Lung (tissue), 11 donors: ENCODE measurements at regions not wholly inside any gene's neighbourhood (a gene's known extent, or its start where the extent isn't known, plus 50 kb on each side); places are given as distances from the start of the nearest gene placed in this dataset.
"Not testable (repeated sequence)": the region's sequence is repeated elsewhere in the genome, so short reads cannot be mapped to it uniquely, and the experiment has no call there.

ENCODE experiments used
- ATAC-seq: fragments of 200-7000 bp; cut with Tn5 transposase; one replicate; pipeline ENCODE4 v1.9.1; 2020; ENCODE audit warnings: moderate number of reproducible peaks; ENCODE audit not compliant: insufficient read depth, low FRiP score
- DNase-seq, 3 donors: peaks; one replicate each; pipeline ENCODE4 v3.0.0-alpha.2; 2013 to 2017
- H3K27ac ChIP-seq, 2 donors: one replicate each; pipeline ENCODE4 v1.5.1; 2013; ENCODE audit warnings: mild to moderate bottlenecking in 2 of 2, moderate library complexity in 2 of 2, control low read depth in 1 of 2, inconsistent platforms in 1 of 2, low read depth in 1 of 2, low read length in 1 of 2
- H3K27me3 ChIP-seq, 3 donors: one replicate each; pipeline ENCODE4 v1.5.1; 2013; ENCODE audit warnings: low read length in 2 of 3; ENCODE audit not compliant: control insufficient read depth in 3 of 3, insufficient read depth in 3 of 3
- H3K36me3 ChIP-seq, 4 donors: one replicate each; pipeline ENCODE4 v1.5.1; 2013; ENCODE audit warnings: low read length in 4 of 4, mild to moderate bottlenecking in 1 of 4, moderate library complexity in 1 of 4; ENCODE audit not compliant: control insufficient read depth in 4 of 4, insufficient read depth in 4 of 4
- H3K4me1 ChIP-seq, 5 donors: one replicate each; pipeline ENCODE4 v1.5.1; 2013; ENCODE audit warnings: low read length in 5 of 5, mild to moderate bottlenecking in 2 of 5, moderate library complexity in 1 of 5; ENCODE audit not compliant: control insufficient read depth in 5 of 5, insufficient read depth in 5 of 5
- H3K4me3 ChIP-seq: one replicate; pipeline ENCODE4 v1.5.1; 2013; ENCODE audit warnings: mild to moderate bottlenecking, control low read depth, moderate library complexity
- H3K9ac ChIP-seq, 2 donors: one replicate each; pipeline ENCODE4 v1.5.1; 2013; ENCODE audit warnings: low read length in 2 of 2, control low read depth in 1 of 2; ENCODE audit not compliant: insufficient read depth in 1 of 2
- H3K9me3 ChIP-seq, 4 donors: one replicate each; pipeline ENCODE4 v1.5.1; 2013; ENCODE audit warnings: low read length in 3 of 4, mild to moderate bottlenecking in 1 of 4, moderate library complexity in 1 of 4; ENCODE audit not compliant: control insufficient read depth in 4 of 4, insufficient read depth in 3 of 4
- CTCF ChIP-seq: IDR thresholded peaks from 2 replicates; pipeline ENCODE4 v1.5.1; 2012; ENCODE audit warnings: mild to moderate bottlenecking; ENCODE audit errors: control extremely low read depth, extremely low read depth
- WGBS, 2 donors: extraction: QIAGEN DNeasy Blood & Tissue Kit; methylation state at CpG; one replicate each; pipeline ENCODE4 v1.1.7; 2013; 5-methylcytosine and 5-hydroxymethylcytosine counted together
- donor health status: control.
- donor health status: control.
- donor health status: Bipolar disorder and iron deficiency.
- donor health status: healthy.
- donor health status: DM: yes; HTN: yes; CAD: no.

GRCh38 chr2:125254010-125254409 is 1228.9 kb downstream of the CNTNAP5 start:
- 82 to 83% methylated on average over 6 of the region's 6 CpGs for WGBS, 2 donors

GRCh38 chr2:125259451-125259850 is 1234.4 kb downstream of the CNTNAP5 start:
- Histone ChIP-seq H3K27me3 (no peaks in the 10 kb centered on the region), H3K9ac (no peak overlapping the region), H3K4me1 (no peaks in the 10 kb centered on the region), H3K27ac (no peak overlapping the region), H3K9me3 (peaks cover 0 to 2% (median 0%) of the 10 kb centered on the region in 4 donors), H3K36me3 (no peaks in the 10 kb centered on the region), H3K4me3 (no peak overlapping the region)
- WGBS, 2 donors, result 62 to 70% methylated on average over 6 of the region's 6 CpGs
- DNase-seq (peak in 1 of 3 donors; percentile 3), ATAC-seq (no peak)
- TF ChIP-seq CTCF, result no peak

More at GRCh38 chr2:125254010-125254409, 1228.9 kb downstream of the CNTNAP5 start:
- ATAC-seq (no peak), DNase-seq (no peak)
- TF ChIP-seq CTCF, result no peak
- Histone ChIP-seq H3K27ac (no peak overlapping the region), H3K27me3 (no peaks in the 10 kb centered on the region), H3K4me1 (no peaks in the 10 kb centered on the region), H3K36me3 (no peaks in the 10 kb centered on the region), H3K9me3 (peaks cover 0 to 2% (median 0%) of the 10 kb centered on the region in 4 donors), H3K9ac (no peak overlapping the region), H3K4me3 (no peak overlapping the region)

- not testable (repeated sequence) for H3K36me3 ChIP-seq, H3K4me1 ChIP-seq, DNase-seq, H3K27ac ChIP-seq, H3K4me3 ChIP-seq, H3K9ac ChIP-seq, H3K9me3 ChIP-seq, H3K27me3 ChIP-seq, ATAC-seq
Measured at GRCh38 chr2:125260366-125260930, 1235.4 kb downstream of the CNTNAP5 start.

- Histone ChIP-seq H3K27me3 (no peaks in the 10 kb centered on the region), H3K27ac (no peak overlapping the region), H3K36me3 (no peaks in the 10 kb centered on the region), H3K9me3 (no peaks in the 10 kb centered on the region), H3K4me3 (no peak overlapping the region), H3K9ac (no peak overlapping the region), H3K4me1 (no peaks in the 10 kb centered on the region)
- ATAC-seq (no peak), DNase-seq (no peak)
- 87 to 90% methylated on average over 1 of the region's 1 CpG for WGBS, 2 donors
- TF ChIP-seq CTCF, result no peak
Measured at GRCh38 chr2:125264453-125264852, 1239.4 kb downstream of the CNTNAP5 start.
